ENCODE measurements at regions not wholly inside any gene's neighbourhood (a gene's known extent, or its start where the extent isn't known, plus 50 kb on each side); places are given as distances from the start of the nearest gene placed in this dataset.

GRCh38 chrX:69028761-69029120 is 136.5 kb downstream of the PJA1 start (continued):
- no peak for TF ChIP-seq FOSL2 (IDR thresholded peaks at IDR 0.05; ENCODE audit: borderline replicate concordance, low read depth)
- TF ChIP-seq TEAD4 (IDR thresholded peaks at IDR 0.05; ENCODE audit: borderline replicate concordance, insufficient read depth) = no peak
- TF ChIP-seq TCF12 (IDR thresholded peaks at IDR 0.05) = no peak
- TF ChIP-seq MXI1 (IDR thresholded peaks at IDR 0.05; ENCODE audit: low read depth, low read length) = no peak
- TF ChIP-seq NFIC (IDR thresholded peaks at IDR 0.05; ENCODE audit: borderline replicate concordance) = no peak
- TF ChIP-seq YY1 (IDR thresholded peaks at IDR 0.05; ENCODE audit: low read depth) = no peak
- no peak for TF ChIP-seq TAF1 (IDR thresholded peaks at IDR 0.05; ENCODE audit: borderline replicate concordance, low read depth, low read length)
- TF ChIP-seq RCOR1 (IDR thresholded peaks at IDR 0.05; ENCODE audit: low read length) = no peak
- no peak for TF ChIP-seq MEF2A (IDR thresholded peaks at IDR 0.05; ENCODE audit: borderline replicate concordance, low read depth)

GRCh38 chrX:69028006-69028760 is 137.1 kb downstream of the PJA1 start:
- ChIA-PET POLR2A (no interaction called here), CTCF (interaction anchor here (1.4 to 1.8 kb wide), 2 partner anchors 8 to 200 kb away, joined by 4 to 5 read pairs; no protein-coding TSS in a partner anchor)
- no peaks in the 10 kb centered on the region for H4K20me1 ChIP-seq (ENCODE audit: insufficient read depth)
- peaks cover 0 to 5% of the 10 kb centered on the region in 2 experiments; a peak in 1 of 4 replicates for H3K4me1 ChIP-seq (ENCODE audit: control insufficient read depth in 1 of 2, insufficient read depth in 2 of 2, low read depth in 1 of 2, low read length in 1 of 2)
- H3K79me2 ChIP-seq (ENCODE audit: insufficient read depth) = no peaks in the 10 kb centered on the region
- H3K9me2 ChIP-seq = no peaks in the 10 kb centered on the region
- no peak overlapping the region for H2AFZ ChIP-seq (ENCODE audit: low read depth)
- 38% methylated on average over 7 of the region's 8 CpGs for WGBS (ENCODE audit: low lambda C conversion rate)
- no peaks in the 10 kb centered on the region for H3K9me3 ChIP-seq
- no peaks in the 10 kb centered on the region for H3K36me3 ChIP-seq (replicated peaks in 1 of 2; ENCODE audit: control insufficient read depth in 1 of 2, insufficient read depth in 2 of 2, low read length in 1 of 2)
- no peak overlapping the region for H3K9ac ChIP-seq
- H3K4me3 ChIP-seq (ENCODE audit: low read depth in 2 of 2, low read length in 1 of 2) = no peak overlapping the region
- H3F3A ChIP-seq (replicated peaks; ENCODE audit: insufficient read depth) = no peaks in the 10 kb centered on the region
- DNase-seq = no peak
- no peak overlapping the region for H3K4me2 ChIP-seq
- TF ChIP-seq USF1 (IDR thresholded peaks at IDR 0.05; ENCODE audit: borderline replicate concordance, low read depth) = no peak
- TF ChIP-seq TCF12 (IDR thresholded peaks at IDR 0.05) = no peak
- TF ChIP-seq FOSL2 (IDR thresholded peaks at IDR 0.05; ENCODE audit: borderline replicate concordance, low read depth) = no peak
- TF ChIP-seq POLR2AphosphoS5 (IDR thresholded peaks at IDR 0.05; ENCODE audit: low read depth, low read length) = no peak
- TF ChIP-seq, protein P1, sequence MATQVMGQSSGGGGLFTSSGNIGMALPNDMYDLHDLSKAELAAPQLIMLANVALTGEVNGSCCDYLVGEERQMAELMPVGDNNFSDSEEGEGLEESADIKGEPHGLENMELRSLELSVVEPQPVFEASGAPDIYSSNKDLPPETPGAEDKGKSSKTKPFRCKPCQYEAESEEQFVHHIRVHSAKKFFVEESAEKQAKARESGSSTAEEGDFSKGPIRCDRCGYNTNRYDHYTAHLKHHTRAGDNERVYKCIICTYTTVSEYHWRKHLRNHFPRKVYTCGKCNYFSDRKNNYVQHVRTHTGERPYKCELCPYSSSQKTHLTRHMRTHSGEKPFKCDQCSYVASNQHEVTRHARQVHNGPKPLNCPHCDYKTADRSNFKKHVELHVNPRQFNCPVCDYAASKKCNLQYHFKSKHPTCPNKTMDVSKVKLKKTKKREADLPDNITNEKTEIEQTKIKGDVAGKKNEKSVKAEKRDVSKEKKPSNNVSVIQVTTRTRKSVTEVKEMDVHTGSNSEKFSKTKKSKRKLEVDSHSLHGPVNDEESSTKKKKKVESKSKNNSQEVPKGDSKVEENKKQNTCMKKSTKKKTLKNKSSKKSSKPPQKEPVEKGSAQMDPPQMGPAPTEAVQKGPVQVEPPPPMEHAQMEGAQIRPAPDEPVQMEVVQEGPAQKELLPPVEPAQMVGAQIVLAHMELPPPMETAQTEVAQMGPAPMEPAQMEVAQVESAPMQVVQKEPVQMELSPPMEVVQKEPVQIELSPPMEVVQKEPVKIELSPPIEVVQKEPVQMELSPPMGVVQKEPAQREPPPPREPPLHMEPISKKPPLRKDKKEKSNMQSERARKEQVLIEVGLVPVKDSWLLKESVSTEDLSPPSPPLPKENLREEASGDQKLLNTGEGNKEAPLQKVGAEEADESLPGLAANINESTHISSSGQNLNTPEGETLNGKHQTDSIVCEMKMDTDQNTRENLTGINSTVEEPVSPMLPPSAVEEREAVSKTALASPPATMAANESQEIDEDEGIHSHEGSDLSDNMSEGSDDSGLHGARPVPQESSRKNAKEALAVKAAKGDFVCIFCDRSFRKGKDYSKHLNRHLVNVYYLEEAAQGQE (IDR thresholded peaks at IDR 0.05; ENCODE audit: low read depth, low read length) = no peak
- TF ChIP-seq MEF2A (IDR thresholded peaks at IDR 0.05; ENCODE audit: borderline replicate concordance, low read depth) = no peak
- TF ChIP-seq JUND (IDR thresholded peaks at IDR 0.05) = no peak
- no peak for TF ChIP-seq SIN3A (IDR thresholded peaks at IDR 0.05; ENCODE audit: borderline replicate concordance, low read depth, low read length)
- no peak for TF ChIP-seq ELF1 (IDR thresholded peaks at IDR 0.05)
- no peak for TF ChIP-seq RFX5 (IDR thresholded peaks at IDR 0.05; ENCODE audit: low read length)
- TF ChIP-seq, protein P2, sequence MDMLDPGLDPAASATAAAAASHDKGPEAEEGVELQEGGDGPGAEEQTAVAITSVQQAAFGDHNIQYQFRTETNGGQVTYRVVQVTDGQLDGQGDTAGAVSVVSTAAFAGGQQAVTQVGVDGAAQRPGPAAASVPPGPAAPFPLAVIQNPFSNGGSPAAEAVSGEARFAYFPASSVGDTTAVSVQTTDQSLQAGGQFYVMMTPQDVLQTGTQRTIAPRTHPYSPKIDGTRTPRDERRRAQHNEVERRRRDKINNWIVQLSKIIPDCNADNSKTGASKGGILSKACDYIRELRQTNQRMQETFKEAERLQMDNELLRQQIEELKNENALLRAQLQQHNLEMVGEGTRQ (IDR thresholded peaks at IDR 0.05; ENCODE audit: borderline replicate concordance, low read depth, low read length) = no peak
- TF ChIP-seq ZBTB33 (IDR thresholded peaks at IDR 0.05; ENCODE audit: borderline replicate concordance, low read depth) = no peak
- no peak for TF ChIP-seq GATA2 (CRISPR knock-in tag; IDR thresholded peaks at IDR 0.05)
- TF ChIP-seq TAF1 (IDR thresholded peaks at IDR 0.05; ENCODE audit: borderline replicate concordance, low read depth, low read length) = no peak
- no peak for TF ChIP-seq RAD21 (IDR thresholded peaks at IDR 0.05; ENCODE audit: low read length)
- no peak for TF ChIP-seq NRF1 (IDR thresholded peaks at IDR 0.05; ENCODE audit: low read depth, low read length)
- no peaks in the 10 kb centered on the region; the same call in 1 of the 2 replicates for H3K27me3 ChIP-seq (ENCODE audit: insufficient read depth)
- H3K27ac ChIP-seq (ENCODE audit: low read depth in 2 of 2, low read length in 1 of 2) = no peak overlapping the region

All from SK-N-SH (cell line).